Peyer's patch (tissue), 4 donors: ENCODE measurements at regions not wholly inside any gene's neighbourhood (a gene's known extent, or its start where the extent isn't known, plus 50 kb on each side); places are given as distances from the start of the nearest gene placed in this dataset.

Experiments used
- DNase-seq, 3 donors: peaks; one replicate each; pipeline ENCODE4 v3.0.0-alpha.2; 2017 to 2019
- H3K27ac ChIP-seq, 4 donors: fragments of 200-600 bp; sonication (generic); one replicate each; pipeline ENCODE4 v1.5.1; 2016 to 2019
- H3K27me3 ChIP-seq, 2 donors: fragments of 200-600 bp; sonication (generic); one replicate each; pipeline ENCODE4 v1.5.1; 2019
- H3K36me3 ChIP-seq, 3 donors: fragments of 200-600 bp; sonication (generic); one replicate each; pipeline ENCODE4 v1.5.1; 2016 to 2019
- H3K4me1 ChIP-seq, 4 donors: fragments of 200-600 bp; sonication (generic); one replicate each; pipeline ENCODE4 v1.5.1; 2016 to 2019
- H3K4me3 ChIP-seq, 4 donors: fragments of 200-600 bp; sonication (generic); 1 replicate in 3 of 4; 2 replicates in 1 of 4; pipeline ENCODE4 v1.5.1; 2016 to 2019; ENCODE audit warnings: mild to moderate bottlenecking in 1 of 4
- H3K9me3 ChIP-seq, 4 donors: fragments of 200-600 bp; sonication (generic); one replicate each; pipeline ENCODE4 v1.5.1; 2016 to 2019; ENCODE audit warnings: mild to moderate bottlenecking in 1 of 4
- CTCF ChIP-seq, 6 experiments: fragments of 450-650 bp in 4 of 6; fragments of 200-600 bp in 2 of 6; sonication (generic) in 1 of 6; IDR thresholded peaks; one replicate each; pipeline ENCODE4 v1.5.1; 2017 to 2019; ENCODE audit warnings: antibody characterized with exemption in 6 of 6, mild to moderate bottlenecking in 3 of 6, moderate library complexity in 1 of 6
- POLR2A ChIP-seq, 2 donors: fragments of 450-650 bp; IDR thresholded peaks; one replicate each; pipeline ENCODE4 v1.5.1; 2017; ENCODE audit warnings: antibody characterized with exemption in 2 of 2, mild to moderate bottlenecking in 2 of 2, moderate library complexity in 2 of 2

- Histone ChIP-seq H3K27me3 (no peaks in the 10 kb centered on the region), H3K36me3 (no peaks in the 10 kb centered on the region), H3K27ac (no peak overlapping the region), H3K9me3 (no peaks in the 10 kb centered on the region), H3K4me1 (no peaks in the 10 kb centered on the region), H3K4me3 (no peak overlapping the region)
- TF ChIP-seq POLR2A (IDR thresholded peaks at IDR 0.05) (no peak), CTCF (IDR thresholded peaks at IDR 0.05) (no peak)
- DNase-seq, result no peak
These were observed 93.4 kb downstream of the ZFP64 start for GRCh38 chr20:52098186-52098585.

- no peak for DNase-seq
- no peaks in the 10 kb centered on the region for H3K9me3 ChIP-seq
- no peaks in the 10 kb centered on the region for H3K27me3 ChIP-seq
- H3K27ac ChIP-seq, result no peak overlapping the region
- no peak overlapping the region for H3K4me3 ChIP-seq
- TF ChIP-seq POLR2A (IDR thresholded peaks at IDR 0.05) (no peak), CTCF (IDR thresholded peaks at IDR 0.05) (no peak)
- no peaks in the 10 kb centered on the region for H3K4me1 ChIP-seq
- no peaks in the 10 kb centered on the region for H3K36me3 ChIP-seq
These were observed 95.5 kb downstream of the ZFP64 start for GRCh38 chr20:52096117-52096516.

- TF ChIP-seq CTCF (IDR thresholded peaks at IDR 0.05) (no peak), POLR2A (IDR thresholded peaks at IDR 0.05) (no peak)
- DNase-seq, result no peak
- Histone ChIP-seq H3K4me3 (no peak overlapping the region), H3K27me3 (no peaks in the 10 kb centered on the region), H3K36me3 (no peaks in the 10 kb centered on the region), H3K27ac (no peak overlapping the region), H3K4me1 (no peaks in the 10 kb centered on the region), H3K9me3 (no peaks in the 10 kb centered on the region)
These were observed 96.9 kb downstream of the ZFP64 start for GRCh38 chr20:52094693-52095092.

- Histone ChIP-seq H3K27ac (no peak overlapping the region), H3K4me3 (no peak overlapping the region), H3K36me3 (no peaks in the 10 kb centered on the region), H3K27me3 (no peaks in the 10 kb centered on the region), H3K4me1 (no peaks in the 10 kb centered on the region), H3K9me3 (no peaks in the 10 kb centered on the region)
- DNase-seq, result no peak
- no peak for TF ChIP-seq POLR2A (IDR thresholded peaks at IDR 0.05)
- TF ChIP-seq CTCF (IDR thresholded peaks at IDR 0.05), result no peak
These were observed 98.0 kb downstream of the ZFP64 start for GRCh38 chr20:52093575-52093974.

- no peak overlapping the region for H3K4me3 ChIP-seq
- H3K36me3 ChIP-seq, result peaks cover 0 to 8% (median 0%) of the 10 kb centered on the region in 3 donors
- H3K9me3 ChIP-seq, result peaks cover 0 to 10% (median 0%) of the 10 kb centered on the region in 4 donors
- TF ChIP-seq POLR2A (IDR thresholded peaks at IDR 0.05) (no peak), CTCF (IDR thresholded peaks at IDR 0.05) (no peak)
- no peaks in the 10 kb centered on the region for H3K27me3 ChIP-seq
- H3K27ac ChIP-seq, result no peak overlapping the region
- no peak for DNase-seq
- no peaks in the 10 kb centered on the region for H3K4me1 ChIP-seq
These were observed 101.5 kb downstream of the ZFP64 start for GRCh38 chr20:52090035-52090434.

GRCh38 chr20:52087471-52087870 lies 104.1 kb downstream of the ZFP64 start:
- no peak for DNase-seq
- H3K4me3 ChIP-seq, result no peak overlapping the region
- TF ChIP-seq CTCF (IDR thresholded peaks at IDR 0.05) (no peak), POLR2A (IDR thresholded peaks at IDR 0.05) (no peak)

More at GRCh38 chr20:52087471-52087870, 104.1 kb downstream of the ZFP64 start:
- peaks cover 0 to 8% (median 0%) of the 10 kb centered on the region in 3 donors for H3K36me3 ChIP-seq
- H3K9me3 ChIP-seq, result peaks cover 0 to 10% (median 0%) of the 10 kb centered on the region in 4 donors
- H3K27ac ChIP-seq, result no peak overlapping the region
- H3K27me3 ChIP-seq, result no peaks in the 10 kb centered on the region
- no peaks in the 10 kb centered on the region for H3K4me1 ChIP-seq
